ENCODE measurements at regions not wholly inside any gene's neighbourhood (a gene's known extent, or its start where the extent isn't known, plus 50 kb on each side); places are given as distances from the start of the nearest gene placed in this dataset.
A peak's percentile ranks its signal among the peaks of the same experiment; 100 is the strongest.

DNA sequence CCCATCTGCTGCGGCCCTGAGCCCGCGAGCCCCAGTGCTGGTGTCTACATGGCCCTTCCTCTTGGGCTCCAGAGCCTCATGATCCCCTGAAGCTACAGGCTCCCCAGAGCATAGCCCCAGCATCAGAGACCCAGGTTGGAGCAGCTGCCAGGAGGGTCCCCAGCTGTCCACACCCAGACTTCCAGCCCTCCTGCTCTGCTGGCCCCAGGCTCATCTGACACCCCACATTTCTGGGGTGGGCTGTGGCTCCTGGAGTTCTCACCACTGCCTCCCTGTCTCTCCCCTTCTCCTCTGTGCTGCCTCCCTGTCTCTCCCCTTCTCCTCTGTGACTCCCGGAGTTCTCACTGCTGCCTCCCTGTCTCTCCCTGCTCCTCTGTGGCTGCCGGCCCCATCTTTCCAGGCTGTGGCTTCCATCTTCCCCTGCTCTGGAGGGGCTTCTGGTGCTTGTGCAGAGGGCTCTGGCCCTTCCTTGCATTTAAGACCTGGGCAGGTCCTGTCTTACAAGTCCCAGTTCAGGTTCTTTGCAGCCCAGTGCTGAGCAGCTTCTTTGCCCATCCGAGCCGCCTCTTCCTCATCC lies 108.1 kb downstream of the ERMARD start:
- peak overlapping the region; percentile 71 for H3K14ac ChIP-seq (ENCODE audit: low read length)
- no peak overlapping the region for H3K27ac ChIP-seq (replicated peaks; ENCODE audit: low read length)
- no peaks in the 10 kb centered on the region for H3K36me3 ChIP-seq (replicated peaks in 1 of 2; ENCODE audit: control insufficient read depth in 2 of 2, insufficient read depth in 2 of 2, low read length in 2 of 2)
- peak overlapping the region; percentile 76 for H3K18ac ChIP-seq (ENCODE audit: low read length)
- H2AK5ac ChIP-seq (ENCODE audit: low read depth, low read length) = peak overlapping the region; percentile 63
- H2BK12ac ChIP-seq (ENCODE audit: low read length) = no peak overlapping the region
- peak overlapping the region; percentile 75 for H2BK5ac ChIP-seq (ENCODE audit: low read length)
- no peaks in the 10 kb centered on the region for H3K4me1 ChIP-seq (ENCODE audit: control insufficient read depth in 2 of 2, insufficient read depth in 1 of 2, low read depth in 1 of 2, low read length in 2 of 2)
- no peak overlapping the region for H4K91ac ChIP-seq (ENCODE audit: low read depth, low read length, poor library complexity)
- WGBS, 2 donors (ENCODE audit: extremely low coverage in 2 of 2, insufficient read length in 2 of 2, insufficient replicate concordance in 1 of 2) = no CpG with 5 or more reads among the region's 7 CpGs
- peaks cover 6 to 7% of the 10 kb centered on the region in 2 donors for H3K9me3 ChIP-seq (replicated peaks in 1 of 2; ENCODE audit: control insufficient read depth in 2 of 2, insufficient read depth in 1 of 2, low read depth in 1 of 2, low read length in 2 of 2)
- peak overlapping the region; percentile 65 for H3K23ac ChIP-seq (ENCODE audit: low read depth, low read length, poor library complexity)
- no peak overlapping the region for H2AFZ ChIP-seq (ENCODE audit: low read length)
- no peak overlapping the region for H2BK120ac ChIP-seq (ENCODE audit: low read depth, low read length)
- no peak for DNase-seq (ENCODE audit: low spot score)
- H4K8ac ChIP-seq (ENCODE audit: low read depth, low read length) = no peak overlapping the region
- no peak overlapping the region for H3K4me3 ChIP-seq (ENCODE audit: low read length in 2 of 2)
- H2BK15ac ChIP-seq (ENCODE audit: low read length) = peak overlapping the region; percentile 85
- H3K9ac ChIP-seq (ENCODE audit: low read depth, low read length, poor library complexity) = no peak overlapping the region
- peaks cover 0 to 3% (median 0%) of the 10 kb centered on the region in 3 experiments for H3K27me3 ChIP-seq (ENCODE audit: control insufficient read depth in 3 of 3, insufficient read depth in 3 of 3, low read depth in 1 of 3, low read length in 3 of 3)
- H3K4ac ChIP-seq (ENCODE audit: low read length) = no peak overlapping the region
- H3K4me2 ChIP-seq (ENCODE audit: insufficient read depth, low read length, poor library complexity, severe bottlenecking) = no peak overlapping the region
- no peaks in the 10 kb centered on the region for H3K79me1 ChIP-seq (ENCODE audit: low read depth, low read length)

DNA sequence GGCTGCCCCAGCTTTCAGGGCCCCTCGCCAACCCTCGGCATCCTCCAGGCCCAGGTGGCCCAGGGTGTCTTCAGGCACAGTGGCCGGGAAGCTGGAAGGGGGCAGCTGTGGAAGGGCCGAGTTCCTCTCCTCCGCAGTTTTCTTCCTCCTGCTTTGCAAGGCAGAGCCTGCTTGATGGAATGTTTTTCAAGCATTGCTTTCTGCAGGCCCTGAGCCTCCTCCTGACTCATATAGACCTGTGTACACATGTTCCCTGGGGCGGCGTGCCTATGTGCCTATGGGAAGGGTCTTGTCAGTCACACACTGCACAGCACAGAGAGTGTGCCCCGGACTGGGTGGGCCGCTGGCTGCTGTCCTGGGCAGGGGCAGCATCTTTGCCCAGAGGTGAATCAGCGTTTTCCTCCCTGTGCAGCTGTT lies 107.5 kb downstream of the ERMARD start:
- peak overlapping the region; percentile 3 for H4K8ac ChIP-seq (ENCODE audit: low read depth, low read length)
- H3K4me1 ChIP-seq (ENCODE audit: control insufficient read depth in 2 of 2, insufficient read depth in 1 of 2, low read depth in 1 of 2, low read length in 2 of 2) = no peaks in the 10 kb centered on the region
- no peak overlapping the region for H3K9ac ChIP-seq (ENCODE audit: low read depth, low read length, poor library complexity)
- peaks cover 0 to 3% (median 0%) of the 10 kb centered on the region in 3 experiments for H3K27me3 ChIP-seq (ENCODE audit: control insufficient read depth in 3 of 3, insufficient read depth in 3 of 3, low read depth in 1 of 3, low read length in 3 of 3)
- H3K4ac ChIP-seq (ENCODE audit: low read length) = no peak overlapping the region
- H3K9me3 ChIP-seq (replicated peaks in 1 of 2; ENCODE audit: control insufficient read depth in 2 of 2, insufficient read depth in 1 of 2, low read depth in 1 of 2, low read length in 2 of 2) = peaks cover 6 to 7% of the 10 kb centered on the region in 2 donors
- no peak overlapping the region for H3K27ac ChIP-seq (replicated peaks; ENCODE audit: low read length)
- peak overlapping the region; percentile 81 for H2AK5ac ChIP-seq (ENCODE audit: low read depth, low read length)
- peak overlapping the region; percentile 21 for H3K14ac ChIP-seq (ENCODE audit: low read length)
- no peak overlapping the region for H4K91ac ChIP-seq (ENCODE audit: low read depth, low read length, poor library complexity)
- no CpG with 5 or more reads among the region's 10 CpGs for WGBS, 2 donors (ENCODE audit: extremely low coverage in 2 of 2, insufficient read length in 2 of 2, insufficient replicate concordance in 1 of 2)
- no peak overlapping the region for H2BK120ac ChIP-seq (ENCODE audit: low read depth, low read length)
- no peaks in the 10 kb centered on the region for H3K79me1 ChIP-seq (ENCODE audit: low read depth, low read length)
- H2BK12ac ChIP-seq (ENCODE audit: low read length) = no peak overlapping the region
- H2BK5ac ChIP-seq (ENCODE audit: low read length) = peak overlapping the region; percentile 66
- H3K23ac ChIP-seq (ENCODE audit: low read depth, low read length, poor library complexity) = no peak overlapping the region
- no peak overlapping the region for H2BK15ac ChIP-seq (ENCODE audit: low read length)
- no peak overlapping the region for H3K4me3 ChIP-seq (ENCODE audit: low read length in 2 of 2)
- peak overlapping the region; percentile 71 for H3K18ac ChIP-seq (ENCODE audit: low read length)
- DNase-seq (ENCODE audit: low spot score) = no peak
- H3K4me2 ChIP-seq (ENCODE audit: insufficient read depth, low read length, poor library complexity, severe bottlenecking) = no peak overlapping the region
- no peaks in the 10 kb centered on the region for H3K36me3 ChIP-seq (replicated peaks in 1 of 2; ENCODE audit: control insufficient read depth in 2 of 2, insufficient read depth in 2 of 2, low read length in 2 of 2)
- no peak overlapping the region for H2AFZ ChIP-seq (ENCODE audit: low read length)

DNA sequence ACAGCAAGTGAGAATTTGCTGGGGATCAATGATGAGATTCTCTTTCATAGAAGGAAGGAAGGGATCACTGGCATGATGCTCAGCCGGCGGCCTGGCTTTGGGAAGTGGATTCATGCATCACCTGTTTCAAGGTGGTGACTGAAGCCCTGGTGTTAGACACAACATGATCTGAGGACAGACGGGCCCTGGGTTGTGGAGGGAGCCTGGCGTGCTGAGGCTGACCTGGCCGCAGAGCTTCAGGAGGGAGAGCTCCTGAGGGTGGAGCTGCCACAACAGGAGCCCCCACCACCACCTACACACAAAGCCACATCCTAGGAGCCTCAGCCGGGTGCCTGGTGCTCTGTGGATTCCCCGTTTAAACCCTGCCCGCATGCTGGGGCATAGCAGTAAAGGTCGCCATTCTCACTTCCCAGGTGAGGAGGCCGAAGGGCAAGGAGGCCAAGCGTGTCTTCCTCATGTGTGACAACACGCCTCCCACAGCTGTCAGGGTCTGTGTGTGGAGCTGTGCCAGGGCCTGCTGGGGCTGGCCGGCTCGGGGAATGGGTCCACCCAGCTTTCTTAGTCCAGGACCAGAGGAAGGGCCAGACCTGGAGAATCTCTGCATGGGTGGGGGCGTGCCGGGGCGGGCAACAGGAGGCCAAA lies 107.0 kb downstream of the ERMARD start:
- no CpG with 5 or more reads among the region's 17 CpGs for WGBS, 2 donors (ENCODE audit: extremely low coverage in 2 of 2, insufficient read length in 2 of 2, insufficient replicate concordance in 1 of 2)
- Histone ChIP-seq H2BK12ac (ENCODE audit: low read length) (no peak overlapping the region), H3K4me2 (ENCODE audit: insufficient read depth, low read length, poor library complexity, severe bottlenecking) (no peak overlapping the region), H3K36me3 (replicated peaks in 1 of 2; ENCODE audit: control insufficient read depth in 2 of 2, insufficient read depth in 2 of 2, low read length in 2 of 2) (no peaks in the 10 kb centered on the region), H4K8ac (ENCODE audit: low read depth, low read length) (peak overlapping the region; percentile 3), H4K91ac (ENCODE audit: low read depth, low read length, poor library complexity) (no peak overlapping the region), H2AFZ (ENCODE audit: low read length) (no peak overlapping the region), H3K4ac (ENCODE audit: low read length) (no peak overlapping the region), H2BK15ac (ENCODE audit: low read length) (no peak overlapping the region), H2AK5ac (ENCODE audit: low read depth, low read length) (no peak overlapping the region), H3K79me1 (ENCODE audit: low read depth, low read length) (no peaks in the 10 kb centered on the region), H3K23ac (ENCODE audit: low read depth, low read length, poor library complexity) (no peak overlapping the region), H3K9ac (ENCODE audit: low read depth, low read length, poor library complexity) (no peak overlapping the region), H3K4me1 (ENCODE audit: control insufficient read depth in 2 of 2, insufficient read depth in 1 of 2, low read depth in 1 of 2, low read length in 2 of 2) (no peaks in the 10 kb centered on the region), H3K27ac (replicated peaks; ENCODE audit: low read length) (no peak overlapping the region), H2BK120ac (ENCODE audit: low read depth, low read length) (no peak overlapping the region), H3K27me3 (ENCODE audit: control insufficient read depth in 3 of 3, insufficient read depth in 3 of 3, low read depth in 1 of 3, low read length in 3 of 3) (no peaks in the 10 kb centered on the region), H3K18ac (ENCODE audit: low read length) (peak overlapping the region; percentile 71), H3K4me3 (ENCODE audit: low read length in 2 of 2) (no peak overlapping the region), H3K14ac (ENCODE audit: low read length) (peak overlapping the region; percentile 38), H2BK5ac (ENCODE audit: low read length) (peak overlapping the region; percentile 66), H3K9me3 (replicated peaks in 1 of 2; ENCODE audit: control insufficient read depth in 2 of 2, insufficient read depth in 1 of 2, low read depth in 1 of 2, low read length in 2 of 2) (peaks cover 6 to 7% of the 10 kb centered on the region in 2 donors)
- no peak for DNase-seq (ENCODE audit: low spot score)

DNA sequence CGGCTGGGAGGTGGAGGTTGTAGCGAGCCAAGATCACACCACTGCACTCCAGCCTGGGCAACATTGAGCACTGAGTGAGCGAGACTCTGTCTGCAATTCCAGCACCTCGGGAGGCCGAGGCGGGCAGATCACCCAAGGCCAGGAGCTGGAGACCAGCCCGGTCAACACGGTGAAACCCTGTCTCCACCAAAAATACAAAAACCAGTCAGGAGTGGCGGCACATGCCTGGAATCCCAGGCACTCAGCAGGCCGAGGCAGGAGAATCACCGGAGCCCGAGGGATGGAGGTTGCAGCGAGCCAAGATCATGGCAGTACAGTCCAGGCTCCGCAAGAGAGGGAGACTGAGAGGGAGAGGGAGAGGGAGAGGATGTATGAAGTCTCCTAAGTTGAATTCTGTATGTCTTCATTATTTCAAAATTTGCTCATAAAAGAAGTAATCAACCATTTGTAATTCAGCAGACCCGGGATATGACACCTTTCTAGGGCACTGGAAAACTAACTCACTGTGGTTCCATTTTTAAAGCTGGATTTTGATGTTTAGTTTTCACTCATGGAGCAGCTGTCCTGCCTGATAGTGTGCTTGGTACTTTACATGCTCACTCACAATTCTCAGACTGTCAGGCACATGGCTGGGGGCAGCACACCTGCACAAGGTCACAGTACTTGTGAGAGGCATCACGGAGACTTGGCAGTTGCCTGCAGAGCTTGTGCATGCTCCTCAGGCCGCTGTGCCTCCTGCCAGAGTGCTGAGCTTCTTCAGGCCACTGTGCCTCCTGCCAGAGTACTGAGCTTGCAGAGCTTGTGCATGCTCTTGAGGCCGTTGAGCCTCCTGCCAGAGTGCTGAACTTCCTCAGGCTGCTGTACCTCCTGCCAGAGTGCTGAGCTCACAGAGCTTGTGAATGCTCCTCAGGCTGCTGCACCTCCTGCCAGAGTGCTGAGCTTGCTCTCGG lies 106.2 kb downstream of the ERMARD start:
- DNase-seq (ENCODE audit: low spot score) = no peak

More for the DNA sequence above, 106.2 kb downstream of the ERMARD start:
- Histone ChIP-seq H2BK12ac (ENCODE audit: low read length) (no peak overlapping the region), H3K4ac (ENCODE audit: low read length) (no peak overlapping the region), H3K9ac (ENCODE audit: low read depth, low read length, poor library complexity) (no peak overlapping the region), H3K9me3 (replicated peaks in 1 of 2; ENCODE audit: control insufficient read depth in 2 of 2, insufficient read depth in 1 of 2, low read depth in 1 of 2, low read length in 2 of 2) (peaks cover 6 to 7% of the 10 kb centered on the region in 2 donors), H2BK120ac (ENCODE audit: low read depth, low read length) (no peak overlapping the region), H3K4me3 (ENCODE audit: low read length in 2 of 2) (peak overlapping the region in 1 of 2 donors; percentile 31), H3K27ac (replicated peaks; ENCODE audit: low read length) (no peak overlapping the region), H3K79me1 (ENCODE audit: low read depth, low read length) (no peaks in the 10 kb centered on the region), H4K8ac (ENCODE audit: low read depth, low read length) (no peak overlapping the region), H2AFZ (ENCODE audit: low read length) (no peak overlapping the region), H3K36me3 (replicated peaks in 1 of 2; ENCODE audit: control insufficient read depth in 2 of 2, insufficient read depth in 2 of 2, low read length in 2 of 2) (no peaks in the 10 kb centered on the region), H3K4me2 (ENCODE audit: insufficient read depth, low read length, poor library complexity, severe bottlenecking) (no peak overlapping the region), H2AK5ac (ENCODE audit: low read depth, low read length) (no peak overlapping the region), H2BK15ac (ENCODE audit: low read length) (no peak overlapping the region), H4K91ac (ENCODE audit: low read depth, low read length, poor library complexity) (no peak overlapping the region), H3K4me1 (ENCODE audit: control insufficient read depth in 2 of 2, insufficient read depth in 1 of 2, low read depth in 1 of 2, low read length in 2 of 2) (no peaks in the 10 kb centered on the region), H3K27me3 (ENCODE audit: control insufficient read depth in 3 of 3, insufficient read depth in 3 of 3, low read depth in 1 of 3, low read length in 3 of 3) (no peaks in the 10 kb centered on the region), H3K14ac (ENCODE audit: low read length) (no peak overlapping the region), H2BK5ac (ENCODE audit: low read length) (no peak overlapping the region), H3K18ac (ENCODE audit: low read length) (peak overlapping the region; percentile 40), H3K23ac (ENCODE audit: low read depth, low read length, poor library complexity) (no peak overlapping the region)
- no CpG with 5 or more reads among the region's 19 CpGs for WGBS, 2 donors (ENCODE audit: extremely low coverage in 2 of 2, insufficient read length in 2 of 2, insufficient replicate concordance in 1 of 2)
